Testis (tissue), 2 donors: ENCODE measurements at regions not wholly inside any gene's neighbourhood (a gene's known extent, or its start where the extent isn't known, plus 50 kb on each side); places are given as distances from the start of the nearest gene placed in this dataset.

Experiments
- CTCF ChIP-seq, 3 experiments: fragments of 450-650 bp in 2 of 3; fragments of 200-600 bp in 1 of 3; sonication (generic) in 1 of 3; IDR thresholded peaks; one replicate each; pipeline ENCODE4 v1.5.1; 2016 to 2019; ENCODE audit warnings: antibody characterized with exemption in 3 of 3, mild to moderate bottlenecking in 2 of 3, moderate library complexity in 1 of 3
- POLR2A ChIP-seq: fragments of 450-650 bp; IDR thresholded peaks from one replicate; pipeline ENCODE4 v1.6.1; 2017; ENCODE audit warnings: antibody characterized with exemption, mild to moderate bottlenecking, moderate library complexity

DNA sequence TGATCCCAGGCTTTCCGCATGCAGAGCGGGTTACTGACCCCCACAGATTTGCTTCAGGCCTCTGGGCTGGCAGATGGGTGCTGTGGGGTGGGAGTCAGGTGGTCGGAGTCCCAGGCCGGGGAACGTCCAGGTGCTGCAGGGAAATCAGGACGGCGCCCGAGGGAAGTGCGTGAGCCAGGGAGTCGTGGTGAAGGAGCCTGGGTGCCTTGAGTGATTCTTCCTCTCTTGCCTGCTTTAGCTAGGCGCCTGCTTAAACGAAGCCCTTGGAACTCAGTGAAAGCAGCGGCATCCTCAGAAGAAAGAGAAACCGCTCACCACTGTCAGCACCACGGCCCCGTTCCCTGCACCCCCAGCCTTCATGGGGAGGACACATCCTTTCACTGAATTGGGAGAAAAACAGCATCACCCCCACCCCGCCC is 455.6 kb downstream of the BRD1 start:
- TF ChIP-seq CTCF (IDR thresholded peaks at IDR 0.05) (no peak), POLR2A (no peak)
